GM21381 (cell line): ENCODE measurements at regions not wholly inside any gene's neighbourhood (a gene's known extent, or its start where the extent isn't known, plus 50 kb on each side); places are given as distances from the start of the nearest gene placed in this dataset.
"Not testable (repeated sequence)": the region's sequence is repeated elsewhere in the genome, so short reads cannot be mapped to it uniquely, and the experiment has no call there.

Experiments used
- ATAC-seq: cut with Tn5 transposase; IDR thresholded peaks from one replicate; pipeline ENCODE4 v1.9.1; 2021; ENCODE audit warnings: mild to moderate bottlenecking, moderate library complexity; ENCODE audit not compliant: unreplicated experiment

- no peak for ATAC-seq
Observed at GRCh38 chr6:67450641-67451040, 1184.4 kb upstream of the ADGRB3 start.

- no peak for ATAC-seq
Observed at GRCh38 chr6:67449602-67450001, 1185.5 kb upstream of the ADGRB3 start.

GRCh38 chr6:67433124-67433523 is 1202.0 kb upstream of the ADGRB3 start:
- ATAC-seq = no peak

- no peak for ATAC-seq
Observed at GRCh38 chr6:67431076-67431475, 1204.0 kb upstream of the ADGRB3 start.

- not testable (repeated sequence) for ATAC-seq
Observed at GRCh38 chr6:67426686-67427085, 1208.4 kb upstream of the ADGRB3 start.

- ATAC-seq = no peak
Observed at GRCh38 chr6:67412035-67412434, 1223.0 kb upstream of the ADGRB3 start.

GRCh38 chr6:67411036-67411435 is 1224.0 kb upstream of the ADGRB3 start:
- ATAC-seq = no peak

- ATAC-seq = no peak
Observed at GRCh38 chr6:67394254-67394653, 1240.8 kb upstream of the ADGRB3 start.

GRCh38 chr6:67393356-67393755 is 1241.7 kb upstream of the ADGRB3 start:
- ATAC-seq = no peak

- ATAC-seq = no peak
Observed at GRCh38 chr6:67391955-67392354, 1243.1 kb upstream of the ADGRB3 start.

GRCh38 chr6:67369679-67370078 is 1265.4 kb upstream of the ADGRB3 start:
- no peak for ATAC-seq

GRCh38 chr6:67362976-67363375 is 1272.1 kb upstream of the ADGRB3 start:
- no peak for ATAC-seq

- no peak for ATAC-seq
Observed at GRCh38 chr6:67361264-67361663, 1273.8 kb upstream of the ADGRB3 start.

GRCh38 chr6:67358241-67358640 is 1276.8 kb upstream of the ADGRB3 start:
- ATAC-seq = no peak

GRCh38 chr6:67353861-67354260 is 1281.2 kb upstream of the ADGRB3 start:
- no peak for ATAC-seq

- ATAC-seq = no peak
Observed at GRCh38 chr6:67352717-67353116, 1282.4 kb upstream of the ADGRB3 start.

- no peak for ATAC-seq
Observed at GRCh38 chr6:67350729-67351128, 1284.4 kb upstream of the ADGRB3 start.

GRCh38 chr6:67345946-67346345 is 1289.1 kb upstream of the ADGRB3 start:
- ATAC-seq = no peak

GRCh38 chr6:67336014-67336413 is 1299.1 kb upstream of the ADGRB3 start:
- no peak for ATAC-seq

GRCh38 chr6:67331304-67331703 is 1303.8 kb upstream of the ADGRB3 start:
- ATAC-seq = no peak

GRCh38 chr6:67328269-67328668 is 1306.8 kb upstream of the ADGRB3 start:
- ATAC-seq = no peak

GRCh38 chr6:67300430-67301040 is 1334.5 kb upstream of the ADGRB3 start:
- no peak for ATAC-seq

GRCh38 chr6:67292169-67292568 is 1342.9 kb upstream of the ADGRB3 start:
- no peak for ATAC-seq
